GM19035 (cell line): ENCODE measurements at regions not wholly inside any gene's neighbourhood (a gene's known extent, or its start where the extent isn't known, plus 50 kb on each side); places are given as distances from the start of the nearest gene placed in this dataset.

ENCODE experiments used
- ATAC-seq: cut with Tn5 transposase; IDR thresholded peaks from one replicate; pipeline ENCODE4 v1.9.1; 2021; ENCODE audit not compliant: unreplicated experiment

GRCh38 chr12:84604551-84604950 lies 308.0 kb downstream of the SLC6A15 start:
- no peak for ATAC-seq

- ATAC-seq: no peak
Measured at GRCh38 chr12:84603484-84604248, 308.9 kb downstream of the SLC6A15 start.

- ATAC-seq: no peak
Measured at GRCh38 chr12:84601483-84601882, 311.1 kb downstream of the SLC6A15 start.

DNA sequence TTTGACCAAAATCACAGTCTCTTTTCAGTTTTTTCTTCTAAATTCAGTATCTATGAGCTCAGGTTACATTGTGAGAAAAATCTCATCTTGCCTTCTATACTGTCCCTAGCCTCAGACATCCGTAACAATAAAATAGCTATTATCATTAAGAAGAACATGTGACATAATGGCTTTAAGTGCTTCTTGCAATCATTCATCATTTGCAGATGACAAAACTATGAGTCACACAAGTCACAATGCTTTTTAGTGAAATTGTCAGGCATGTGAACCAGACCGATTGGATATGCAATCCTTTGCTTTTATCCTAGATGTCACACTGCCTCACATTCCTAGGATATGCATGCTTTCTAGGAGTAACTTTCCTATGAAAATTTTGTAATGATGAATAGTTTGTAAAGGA lies 313.1 kb downstream of the SLC6A15 start:
- no peak for ATAC-seq

DNA sequence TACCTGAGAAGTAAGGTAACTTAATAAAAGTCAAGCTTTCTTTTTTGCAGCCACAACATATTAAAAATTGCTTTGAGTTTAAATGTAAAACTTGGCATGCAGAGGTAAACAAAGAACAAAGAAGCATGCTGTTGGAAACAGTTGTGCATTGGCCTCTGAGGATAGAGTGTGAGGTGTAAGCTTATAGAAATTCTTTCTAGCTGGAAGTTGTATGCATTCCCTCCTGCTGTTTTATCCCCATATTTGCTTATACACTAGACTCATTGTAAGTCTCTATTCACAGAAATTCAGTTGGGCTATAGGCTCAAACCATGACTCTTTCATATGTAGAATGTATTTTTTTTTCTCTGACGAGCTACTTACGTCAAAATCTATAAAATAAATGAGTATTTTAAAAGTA lies 316.3 kb downstream of the SLC6A15 start:
- ATAC-seq: no peak

- no peak for ATAC-seq
Measured at GRCh38 chr12:84594157-84594556, 318.4 kb downstream of the SLC6A15 start.

DNA sequence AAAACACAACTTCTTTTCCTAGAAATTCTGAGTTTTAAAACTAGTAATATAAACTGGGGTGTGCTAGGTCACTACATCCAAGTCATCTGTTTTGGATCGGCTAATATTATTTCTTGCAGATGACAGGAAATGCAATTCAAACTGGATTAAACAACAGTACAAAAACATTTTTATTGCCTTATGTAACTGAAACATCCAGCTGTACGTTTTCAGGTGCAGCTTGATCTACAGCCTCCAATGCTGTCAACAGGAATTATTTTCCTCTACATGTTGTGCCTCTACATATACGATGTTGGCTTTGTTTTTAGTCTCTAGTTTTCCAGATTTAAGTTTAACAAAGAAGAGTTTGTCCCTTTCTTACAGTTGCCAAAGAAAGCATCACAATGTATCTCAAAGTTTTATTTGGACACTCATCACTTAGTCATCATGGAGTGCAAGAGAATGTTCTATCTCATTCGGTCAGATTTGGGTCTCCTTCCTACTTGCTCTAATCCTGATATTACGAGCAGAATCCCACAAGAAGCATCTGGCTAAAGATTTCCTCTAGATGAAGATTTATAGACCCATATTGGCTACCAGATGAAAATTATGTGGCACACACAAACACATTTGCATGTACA lies 326.7 kb downstream of the SLC6A15 start:
- no peak for ATAC-seq

DNA sequence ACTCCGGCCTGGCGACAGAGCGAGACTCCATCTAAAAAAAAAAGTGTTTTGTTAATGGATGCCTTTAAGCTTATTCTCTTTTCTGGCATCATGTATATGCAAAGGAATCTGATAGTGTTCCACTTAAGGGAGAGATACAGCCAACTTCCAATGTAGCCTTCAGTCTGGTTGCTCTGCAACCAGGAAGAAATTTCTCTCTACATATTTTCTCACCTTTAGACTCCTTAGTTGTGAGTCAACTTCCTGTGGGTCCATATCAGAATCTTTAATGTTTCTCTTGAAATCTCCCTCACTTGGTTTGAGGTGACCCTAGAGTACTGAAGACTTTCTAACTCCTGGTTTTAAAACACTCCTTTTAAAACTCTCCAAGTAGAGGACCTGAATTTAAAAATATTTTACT lies 340.4 kb downstream of the SLC6A15 start:
- ATAC-seq: no peak

- no peak for ATAC-seq
Measured at GRCh38 chr12:84562331-84562730, 350.3 kb downstream of the SLC6A15 start.

DNA sequence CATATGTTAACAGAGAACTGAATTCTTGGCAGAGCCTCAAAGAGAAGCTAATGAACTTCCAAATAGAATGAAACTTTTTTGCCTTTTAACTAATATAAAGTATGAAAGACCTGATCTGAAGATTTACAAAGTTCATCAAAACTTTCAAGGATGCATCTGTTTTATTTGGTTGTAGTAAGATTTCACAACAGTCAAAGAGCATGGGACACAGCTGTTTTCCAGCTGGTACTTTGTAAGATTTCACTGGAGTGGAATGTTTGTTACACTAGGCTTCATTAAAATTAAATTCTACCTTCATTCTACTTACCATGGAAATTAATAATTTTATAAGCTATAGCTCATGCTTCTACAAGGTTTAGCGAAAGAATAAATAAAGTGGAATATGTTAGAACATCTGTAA lies 351.2 kb downstream of the SLC6A15 start:
- ATAC-seq: no peak

DNA sequence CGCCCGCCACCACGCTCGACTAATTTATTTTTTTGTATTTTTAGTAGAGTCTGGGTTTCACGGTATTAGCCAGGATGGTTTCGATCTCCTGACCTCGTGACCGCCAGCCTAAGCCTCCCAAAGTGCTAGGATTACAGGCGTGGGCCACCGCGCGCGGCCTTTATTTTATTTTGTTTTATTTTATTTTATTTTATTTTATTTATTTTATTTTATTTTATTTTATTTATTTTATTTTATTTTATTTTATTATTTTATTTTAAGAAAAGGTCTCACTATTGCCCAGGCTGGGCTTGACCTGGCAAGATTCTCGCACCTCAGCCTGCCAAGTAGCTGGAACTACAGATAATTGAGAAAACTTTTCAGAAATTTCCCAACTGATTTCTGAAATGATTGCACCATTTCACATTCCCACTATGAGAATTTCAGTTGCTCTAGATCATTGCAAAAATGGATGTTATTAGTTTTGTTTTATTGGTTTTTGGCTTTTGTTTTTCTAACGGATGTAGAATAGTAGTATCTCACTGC lies 358.3 kb downstream of the SLC6A15 start:
- ATAC-seq: no peak

GRCh38 chr12:84553331-84554117 lies 359.1 kb downstream of the SLC6A15 start:
- no peak for ATAC-seq

- no peak for ATAC-seq
Measured at GRCh38 chr12:84551373-84551772, 361.2 kb downstream of the SLC6A15 start.

DNA sequence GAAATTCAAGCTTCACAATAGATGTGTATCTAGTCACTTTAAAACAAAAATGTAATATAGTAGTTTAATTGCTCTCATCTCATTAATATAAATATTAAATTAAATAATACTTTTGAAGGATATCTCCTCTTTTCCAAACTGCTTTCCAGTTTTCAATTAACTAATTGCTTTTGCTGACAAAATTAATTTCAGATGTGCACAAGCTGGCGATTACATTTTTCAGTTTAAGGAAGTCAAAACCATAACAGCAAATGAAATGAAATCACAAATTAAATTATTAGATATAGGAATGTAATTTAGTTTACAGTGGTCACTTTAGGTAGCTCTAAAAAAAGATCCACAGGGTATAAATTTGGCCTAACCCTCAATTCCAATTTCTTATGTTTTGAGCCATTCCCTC lies 362.1 kb downstream of the SLC6A15 start:
- no peak for ATAC-seq

DNA sequence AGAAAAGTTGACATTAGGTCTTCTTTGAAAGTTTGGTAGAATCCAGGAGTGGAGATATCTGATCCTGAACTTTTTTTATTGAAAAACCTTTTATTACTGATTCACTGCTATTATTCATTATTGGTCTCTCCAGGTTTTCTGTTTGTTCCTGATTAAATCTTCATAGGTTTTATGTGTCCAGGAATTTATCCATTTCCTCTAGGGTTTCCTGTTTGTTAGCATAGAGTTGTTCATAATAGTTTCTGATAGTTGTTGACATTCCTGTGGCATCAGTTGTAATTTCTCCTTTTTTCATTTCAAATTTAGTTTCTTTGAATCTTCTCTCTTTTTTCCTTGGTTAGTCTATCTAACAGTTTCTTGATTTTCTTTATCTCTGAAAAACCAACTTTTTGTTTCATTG lies 370.3 kb downstream of the SLC6A15 start:
- no peak for ATAC-seq

DNA sequence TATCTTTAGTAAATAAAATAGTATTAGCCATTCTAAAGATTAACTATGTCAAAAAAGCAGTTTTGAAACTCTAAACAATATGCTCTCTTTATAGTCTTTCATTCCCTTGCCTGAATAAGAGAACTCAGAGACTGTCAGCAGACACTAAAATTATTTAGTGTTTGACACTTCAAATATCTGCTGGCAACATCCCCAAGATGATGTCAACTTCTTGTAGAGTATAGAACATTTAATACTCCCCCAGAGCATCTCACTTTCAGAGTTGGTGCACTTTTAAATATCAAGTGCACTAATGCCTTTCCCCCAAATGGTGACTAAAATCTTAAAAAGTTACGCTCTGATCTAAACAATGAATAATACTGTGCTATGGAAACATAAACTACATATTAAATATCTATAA lies 374.9 kb downstream of the SLC6A15 start:
- no peak for ATAC-seq

DNA sequence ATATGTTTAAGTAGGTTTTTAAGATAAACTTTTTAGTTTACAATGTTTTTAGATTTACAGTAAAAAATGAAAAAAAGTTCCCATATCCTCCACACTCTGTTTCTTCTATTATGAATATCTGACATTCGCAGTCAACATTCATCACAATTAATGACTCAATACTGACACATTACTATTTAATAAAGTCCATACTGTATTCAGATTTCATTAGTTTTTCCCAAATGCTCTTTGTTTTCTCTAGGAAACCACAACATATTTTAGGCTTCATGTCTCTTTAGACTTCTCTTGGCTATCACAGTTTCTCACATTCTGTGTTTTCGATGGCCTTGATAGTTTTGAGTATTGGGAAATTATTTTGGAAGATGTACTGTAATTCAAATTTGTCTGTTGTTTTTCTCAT lies 399.8 kb downstream of the SLC6A15 start:
- no peak for ATAC-seq

DNA sequence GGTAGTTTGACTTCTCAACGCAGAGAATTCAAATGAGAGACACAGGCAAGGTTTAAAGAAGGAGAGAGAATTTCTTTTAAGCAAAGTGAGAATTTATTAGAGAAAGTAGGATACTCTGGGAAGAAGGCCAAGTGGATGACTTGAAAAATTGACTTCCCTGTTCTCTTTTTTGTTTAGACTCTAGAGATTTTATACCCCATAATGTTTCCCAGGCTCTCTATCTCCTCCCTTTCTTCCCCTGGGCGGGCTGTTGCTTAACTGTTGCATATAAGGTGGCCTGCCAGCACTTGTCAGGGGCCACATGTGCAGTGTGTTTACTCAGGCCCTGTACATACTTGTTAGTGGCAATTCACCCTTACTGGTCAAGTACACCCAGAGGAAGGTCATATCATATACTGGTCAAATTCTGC lies 403.7 kb downstream of the SLC6A15 start:
- no peak for ATAC-seq

DNA sequence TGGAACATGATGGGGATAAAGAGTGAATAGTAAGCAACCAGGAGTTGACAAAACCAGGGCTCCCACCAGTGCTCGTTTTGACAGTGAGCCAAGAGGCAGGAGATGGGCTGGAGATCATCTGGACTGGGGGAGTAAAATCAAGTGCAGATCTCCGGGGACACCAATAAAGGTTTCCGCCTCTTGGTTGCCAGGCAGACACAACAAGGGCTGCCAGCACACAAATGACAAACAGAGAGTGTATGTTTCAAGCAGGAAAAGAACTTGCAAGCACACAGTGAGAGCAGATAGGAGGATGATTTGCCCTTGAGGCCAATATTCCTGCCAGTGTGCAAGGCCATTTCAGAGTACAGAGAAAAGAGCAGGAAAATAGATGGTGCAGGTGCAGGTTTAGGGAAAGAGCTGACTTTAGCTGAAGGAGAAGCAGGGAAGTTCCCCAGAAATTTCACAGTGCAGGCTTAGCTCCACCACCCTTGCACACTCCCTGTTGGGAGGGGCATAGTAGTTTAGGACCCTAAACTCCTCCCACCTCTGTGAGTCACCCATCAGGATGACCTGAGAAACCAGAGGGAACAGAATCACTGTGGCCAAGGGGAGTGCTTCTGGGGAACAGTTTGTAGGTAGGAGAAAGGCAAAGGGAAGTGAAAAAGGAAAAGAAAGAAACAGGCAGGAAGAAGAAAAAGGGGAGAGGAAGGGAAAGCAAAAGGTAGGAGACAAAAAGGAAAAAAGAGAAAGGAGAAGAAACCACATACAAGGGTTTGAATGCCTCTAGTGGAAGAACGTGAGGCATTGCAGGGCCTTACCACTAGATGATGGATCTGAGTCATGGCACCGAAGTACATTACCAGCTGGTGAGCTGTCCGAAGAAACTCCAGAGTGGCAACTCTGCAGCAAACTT lies 404.4 kb downstream of the SLC6A15 start:
- no peak for ATAC-seq

GRCh38 chr12:84506282-84506681 lies 406.3 kb downstream of the SLC6A15 start:
- ATAC-seq: no peak
